ENCODE measurements at regions not wholly inside any gene's neighbourhood (a gene's known extent, or its start where the extent isn't known, plus 50 kb on each side); places are given as distances from the start of the nearest gene placed in this dataset.

DNA sequence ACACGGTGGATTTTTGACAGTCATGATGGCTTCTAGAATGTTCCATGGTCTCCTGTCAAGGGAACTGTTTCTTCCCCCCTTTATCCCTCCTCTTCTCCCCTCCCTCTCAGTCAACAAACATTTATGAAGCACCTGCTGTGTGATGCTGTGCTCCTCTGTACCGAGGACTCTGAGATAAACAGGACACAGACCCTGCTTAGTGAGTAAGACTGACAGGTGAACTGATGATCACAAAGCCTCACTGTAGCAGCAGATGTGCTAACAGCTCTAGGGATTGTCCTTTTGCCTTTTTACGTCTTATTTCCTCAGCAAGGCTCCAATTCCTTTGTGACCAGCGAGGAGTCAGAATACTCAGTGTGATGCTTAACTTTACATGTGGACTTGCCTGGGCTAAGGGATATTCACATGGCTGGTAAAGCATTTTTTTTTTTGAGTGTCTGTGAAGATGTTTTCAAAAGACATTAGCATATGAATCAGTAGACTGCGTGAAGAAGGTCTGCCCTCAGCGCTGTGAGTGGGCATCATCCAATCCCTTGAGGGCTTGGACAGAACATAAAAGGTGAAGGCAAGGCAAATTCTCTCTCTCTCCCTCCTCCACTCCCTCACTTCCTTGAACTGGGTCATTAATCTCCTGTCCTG, 170.1 kb downstream of the ADRA2A start:
- Mint-ChIP-seq H3K27me3 (ENCODE audit: insufficient read depth) (peaks cover 9% of the 10 kb centered on the region), H3K4me1 (ENCODE audit: low read depth) (no peaks in the 10 kb centered on the region), H3K27ac (no peak overlapping the region), H3K9me3 (no peaks in the 10 kb centered on the region), H3K36me3 (ENCODE audit: low read depth) (no peaks in the 10 kb centered on the region), H3K4me3 (no peak overlapping the region)
- no peak for DNase-seq (ENCODE audit: low spot score)
- intact Hi-C loops (cut with micrococcal nuclease): no loop called here

DNA sequence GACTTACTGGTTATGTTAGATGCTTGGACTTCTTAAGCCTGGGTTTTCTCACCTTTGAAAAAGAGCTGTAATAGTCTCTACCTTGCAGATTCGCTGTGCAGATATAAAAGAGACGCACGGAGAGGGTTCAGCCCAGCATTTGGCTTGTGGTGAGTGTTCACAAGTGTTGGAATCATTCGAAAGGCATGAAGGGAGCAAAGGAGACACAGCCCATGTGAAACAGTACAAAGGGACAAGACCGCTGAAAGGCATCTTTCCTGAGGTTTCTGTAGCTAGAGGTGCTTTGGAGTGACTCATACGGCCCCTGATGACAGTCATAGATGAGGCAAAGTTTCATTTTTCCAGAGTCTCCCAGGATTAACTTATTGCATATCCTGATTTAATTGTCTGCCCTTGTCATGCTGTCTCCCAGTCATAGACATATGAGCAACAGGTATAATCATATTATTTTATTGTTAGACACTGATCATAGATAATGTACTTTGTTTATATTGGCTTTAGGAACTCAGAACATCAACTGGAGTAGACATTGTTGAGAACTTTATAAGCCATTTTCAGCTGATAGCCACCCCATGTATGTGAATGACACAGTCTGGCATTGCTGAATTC, 171.1 kb downstream of the ADRA2A start:
- intact Hi-C loops (cut with micrococcal nuclease): no loop called here
- Mint-ChIP-seq H3K27me3 (ENCODE audit: insufficient read depth) (peaks cover 9% of the 10 kb centered on the region), H3K27ac (no peak overlapping the region), H3K4me3 (no peak overlapping the region), H3K4me1 (ENCODE audit: low read depth) (no peaks in the 10 kb centered on the region), H3K9me3 (no peaks in the 10 kb centered on the region), H3K36me3 (ENCODE audit: low read depth) (no peaks in the 10 kb centered on the region)
- no peak for DNase-seq (ENCODE audit: low spot score)

DNA sequence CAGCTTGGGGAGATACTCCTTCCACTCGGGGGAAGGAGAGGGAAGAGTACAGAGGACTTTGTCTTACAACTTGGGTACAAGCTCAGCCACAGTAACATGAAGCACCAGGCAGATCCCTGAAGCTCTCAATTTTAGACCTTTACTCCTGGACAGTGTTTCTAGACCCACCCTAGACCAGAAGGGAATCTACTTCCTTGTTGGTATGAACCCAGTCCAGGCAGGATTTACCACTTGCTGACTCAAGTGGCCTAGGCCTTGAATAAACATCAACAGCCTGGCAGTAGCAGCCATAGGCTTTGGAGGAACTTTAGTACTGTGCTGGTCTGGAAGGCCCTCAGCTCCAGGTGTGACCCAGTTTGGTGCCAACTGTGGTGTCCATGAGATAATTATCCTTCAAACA, 173.1 kb downstream of the ADRA2A start:
- Mint-ChIP-seq H3K27ac (no peak overlapping the region), H3K27me3 (ENCODE audit: insufficient read depth) (peaks cover 9% of the 10 kb centered on the region), H3K9me3 (no peaks in the 10 kb centered on the region), H3K4me1 (ENCODE audit: low read depth) (no peaks in the 10 kb centered on the region), H3K4me3 (no peak overlapping the region), H3K36me3 (ENCODE audit: low read depth) (no peaks in the 10 kb centered on the region)
- DNase-seq (ENCODE audit: low spot score): no peak
- intact Hi-C loops (cut with micrococcal nuclease): no loop called here

DNA sequence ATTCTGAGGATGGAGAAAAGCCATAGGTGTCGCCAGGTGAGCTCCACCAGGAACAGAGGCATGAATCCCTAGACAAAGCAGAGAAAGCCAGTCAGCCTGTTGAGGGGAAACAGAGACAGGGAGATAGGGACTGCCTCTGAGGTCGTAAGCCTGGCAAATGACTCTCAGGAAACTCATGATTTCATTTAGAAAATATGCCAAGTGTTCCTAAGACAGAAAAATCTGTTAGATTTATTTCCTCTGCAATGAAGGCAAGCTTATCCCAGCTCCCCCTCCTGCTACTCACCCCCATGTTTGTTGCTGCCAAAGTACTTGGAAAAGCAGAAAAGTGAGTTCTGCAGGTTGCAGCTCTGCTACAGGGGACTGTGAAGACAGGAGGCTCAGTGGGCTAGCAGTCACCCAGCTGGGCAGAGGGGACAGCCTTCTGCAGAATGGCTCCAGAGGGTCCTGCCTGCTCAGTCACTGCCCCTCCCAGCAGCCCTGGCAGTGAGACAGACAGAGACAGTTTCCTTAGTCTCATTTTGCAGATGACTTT, 184.3 kb downstream of the ADRA2A start:
- H3K36me3 Mint-ChIP-seq (ENCODE audit: low read depth): no peaks in the 10 kb centered on the region
- H3K27me3 Mint-ChIP-seq (ENCODE audit: insufficient read depth): peaks cover 2% of the 10 kb centered on the region
- H3K27ac Mint-ChIP-seq: no peak overlapping the region
- no peaks in the 10 kb centered on the region for H3K4me1 Mint-ChIP-seq (ENCODE audit: low read depth)
- intact Hi-C loops (cut with micrococcal nuclease): no loop called here
- H3K4me3 Mint-ChIP-seq: no peak overlapping the region
- DNase-seq (ENCODE audit: low spot score): no peak
- no peaks in the 10 kb centered on the region for H3K9me3 Mint-ChIP-seq

DNA sequence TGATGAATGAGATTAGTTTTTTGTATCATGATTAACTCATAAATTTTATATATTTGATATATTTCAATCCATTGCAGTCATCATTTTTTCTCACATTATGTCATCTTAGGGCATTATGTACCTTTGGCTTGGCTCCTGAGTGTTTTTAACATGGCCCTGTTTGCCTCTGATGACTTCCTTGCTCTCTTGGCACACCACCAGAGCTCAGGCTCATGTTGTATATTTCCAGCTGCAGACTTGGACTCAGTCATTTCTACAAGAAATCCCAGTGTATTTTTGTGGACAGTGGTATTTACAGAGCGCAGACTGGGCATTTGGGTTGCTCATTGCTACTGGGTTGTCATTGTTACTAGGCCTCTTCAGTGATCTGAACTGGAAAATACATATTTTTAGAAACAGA, 188.5 kb downstream of the ADRA2A start:
- H3K36me3 Mint-ChIP-seq (ENCODE audit: low read depth): no peaks in the 10 kb centered on the region
- H3K27me3 Mint-ChIP-seq (ENCODE audit: insufficient read depth): peaks cover 11% of the 10 kb centered on the region
- DNase-seq (ENCODE audit: low spot score): no peak
- H3K27ac Mint-ChIP-seq: no peak overlapping the region
- intact Hi-C loops (cut with micrococcal nuclease): no loop called here
- H3K4me3 Mint-ChIP-seq: no peak overlapping the region
- H3K9me3 Mint-ChIP-seq: no peaks in the 10 kb centered on the region
- no peaks in the 10 kb centered on the region for H3K4me1 Mint-ChIP-seq (ENCODE audit: low read depth)

DNA sequence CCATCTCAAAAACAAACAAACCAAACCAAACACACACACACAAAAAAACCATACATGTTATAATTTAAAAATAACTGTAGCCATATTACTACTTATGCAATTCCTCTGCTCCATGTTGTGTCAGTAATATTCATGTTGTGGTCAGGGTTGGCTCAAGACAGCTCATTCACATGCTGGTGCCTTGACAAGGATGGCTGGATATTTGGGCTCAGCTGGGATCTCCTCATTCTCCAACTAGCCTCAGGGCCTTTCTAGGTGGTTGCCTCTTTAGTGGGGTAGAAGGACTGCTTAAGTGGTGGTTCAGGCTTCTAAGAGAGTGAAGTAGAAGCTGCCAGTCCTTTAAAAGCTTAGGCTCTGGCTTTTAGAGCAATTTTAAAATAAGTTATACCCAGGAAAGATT, 189.3 kb downstream of the ADRA2A start:
- Mint-ChIP-seq H3K4me3 (no peak overlapping the region), H3K36me3 (ENCODE audit: low read depth) (no peaks in the 10 kb centered on the region), H3K27me3 (ENCODE audit: insufficient read depth) (peaks cover 11% of the 10 kb centered on the region), H3K4me1 (ENCODE audit: low read depth) (no peaks in the 10 kb centered on the region), H3K9me3 (no peaks in the 10 kb centered on the region), H3K27ac (no peak overlapping the region)
- DNase-seq (ENCODE audit: low spot score): no peak
- intact Hi-C loops (cut with micrococcal nuclease): no loop called here

DNA sequence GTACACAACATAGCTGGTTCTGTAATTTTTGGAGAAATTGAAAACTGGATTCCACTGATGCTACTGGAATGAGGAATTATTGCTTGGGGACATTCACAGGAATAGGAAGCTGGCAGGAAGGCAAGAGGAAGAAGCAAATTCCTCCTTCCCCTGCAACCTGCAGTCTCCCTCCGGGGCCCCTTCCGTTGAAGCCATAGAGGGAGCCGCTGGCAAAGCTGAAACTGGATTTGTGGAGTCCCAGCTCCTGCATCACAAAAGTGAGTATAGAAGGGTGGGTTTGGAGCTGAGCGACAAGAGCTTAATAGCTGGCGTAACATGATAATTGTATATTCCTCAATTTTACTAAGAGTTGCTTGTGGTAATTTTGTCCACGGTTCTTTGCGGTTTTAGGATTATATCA, 190.8 kb downstream of the ADRA2A start:
- H3K4me1 Mint-ChIP-seq (ENCODE audit: low read depth): no peaks in the 10 kb centered on the region
- no peak overlapping the region for H3K4me3 Mint-ChIP-seq
- peaks cover 11% of the 10 kb centered on the region for H3K27me3 Mint-ChIP-seq (ENCODE audit: insufficient read depth)
- no peak overlapping the region for H3K27ac Mint-ChIP-seq
- intact Hi-C loops (cut with micrococcal nuclease): no loop called here
- no peaks in the 10 kb centered on the region for H3K36me3 Mint-ChIP-seq (ENCODE audit: low read depth)
- DNase-seq (ENCODE audit: low spot score): no peak
- no peaks in the 10 kb centered on the region for H3K9me3 Mint-ChIP-seq

DNA sequence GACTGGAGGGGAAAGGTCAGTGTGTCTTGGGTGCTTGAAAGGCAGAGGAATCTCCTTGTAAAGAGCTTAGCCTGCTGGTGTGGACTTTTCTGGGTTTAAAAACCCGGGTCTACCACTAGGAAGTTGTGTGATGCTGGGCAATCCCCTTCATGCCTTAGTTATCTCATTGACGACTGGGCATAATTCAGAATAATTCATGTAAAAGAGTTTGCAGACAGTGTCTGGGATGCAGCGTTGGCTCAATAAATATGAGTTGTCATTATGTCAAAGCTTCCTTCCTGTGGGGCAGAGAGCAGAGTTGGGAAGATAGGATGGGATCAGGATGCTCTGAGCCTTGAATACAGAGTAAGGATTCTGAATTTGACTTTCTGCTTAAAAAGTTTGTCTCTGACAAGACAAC, 196.4 kb downstream of the ADRA2A start:
- no peaks in the 10 kb centered on the region for H3K4me1 Mint-ChIP-seq (ENCODE audit: low read depth)
- no peaks in the 10 kb centered on the region for H3K9me3 Mint-ChIP-seq
- no peak overlapping the region for H3K4me3 Mint-ChIP-seq
- no peaks in the 10 kb centered on the region for H3K36me3 Mint-ChIP-seq (ENCODE audit: low read depth)
- no peak for DNase-seq (ENCODE audit: low spot score)
- H3K27me3 Mint-ChIP-seq (ENCODE audit: insufficient read depth): peaks cover 4% of the 10 kb centered on the region
- intact Hi-C loops (cut with micrococcal nuclease): no loop called here
- H3K27ac Mint-ChIP-seq: no peak overlapping the region

DNA sequence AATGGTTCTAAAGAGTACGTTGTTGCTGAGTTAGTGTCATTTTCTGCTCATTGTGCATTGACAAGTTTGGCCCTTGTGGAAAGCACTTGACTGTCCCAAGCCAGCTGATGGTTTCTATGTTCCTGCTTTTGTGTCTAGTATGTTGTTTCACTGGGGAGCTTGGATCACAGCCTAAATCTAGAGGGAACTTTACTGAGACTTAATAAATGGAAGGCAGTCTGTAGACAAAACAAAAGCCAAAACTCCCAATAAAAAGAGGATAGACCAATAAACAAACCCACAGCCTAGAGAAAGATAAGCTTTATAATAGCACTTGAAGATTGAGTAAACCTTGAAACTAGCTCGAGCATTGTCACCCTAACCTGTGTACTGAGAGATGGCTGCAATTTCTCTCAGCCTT, 196.8 kb downstream of the ADRA2A start:
- peaks cover 2% of the 10 kb centered on the region for H3K27me3 Mint-ChIP-seq (ENCODE audit: insufficient read depth)
- H3K36me3 Mint-ChIP-seq (ENCODE audit: low read depth): no peaks in the 10 kb centered on the region
- DNase-seq (ENCODE audit: low spot score): no peak
- no peaks in the 10 kb centered on the region for H3K9me3 Mint-ChIP-seq
- intact Hi-C loops (cut with micrococcal nuclease): no loop called here
- no peaks in the 10 kb centered on the region for H3K4me1 Mint-ChIP-seq (ENCODE audit: low read depth)
- H3K27ac Mint-ChIP-seq: no peak overlapping the region
- no peak overlapping the region for H3K4me3 Mint-ChIP-seq

DNA sequence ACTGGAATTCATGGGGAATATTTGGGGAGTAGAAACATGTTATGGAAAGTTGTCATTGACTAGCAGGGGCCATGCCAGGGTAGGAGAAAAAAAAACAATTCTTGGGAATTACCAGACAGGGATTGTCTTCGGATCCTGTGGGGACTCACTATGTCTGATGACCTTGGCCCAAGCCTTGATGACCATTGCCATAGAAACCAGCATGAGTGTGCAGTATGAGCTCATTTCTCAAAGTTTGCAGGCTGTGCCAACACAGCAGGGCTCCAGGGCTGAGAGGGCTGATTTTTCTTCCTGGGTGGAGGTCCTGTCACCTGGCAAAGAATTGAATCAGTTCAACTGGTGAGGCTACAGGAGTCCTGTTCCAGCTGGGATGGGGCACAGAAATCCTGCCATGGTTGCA, 198.3 kb downstream of the ADRA2A start:
- no peak overlapping the region for H3K27ac Mint-ChIP-seq
- no peak for DNase-seq (ENCODE audit: low spot score)
- peaks cover 2% of the 10 kb centered on the region for H3K27me3 Mint-ChIP-seq (ENCODE audit: insufficient read depth)
- no peaks in the 10 kb centered on the region for H3K4me1 Mint-ChIP-seq (ENCODE audit: low read depth)
- H3K9me3 Mint-ChIP-seq: no peaks in the 10 kb centered on the region
- H3K36me3 Mint-ChIP-seq (ENCODE audit: low read depth): no peaks in the 10 kb centered on the region
- intact Hi-C loops (cut with micrococcal nuclease): no loop called here
- no peak overlapping the region for H3K4me3 Mint-ChIP-seq

DNA sequence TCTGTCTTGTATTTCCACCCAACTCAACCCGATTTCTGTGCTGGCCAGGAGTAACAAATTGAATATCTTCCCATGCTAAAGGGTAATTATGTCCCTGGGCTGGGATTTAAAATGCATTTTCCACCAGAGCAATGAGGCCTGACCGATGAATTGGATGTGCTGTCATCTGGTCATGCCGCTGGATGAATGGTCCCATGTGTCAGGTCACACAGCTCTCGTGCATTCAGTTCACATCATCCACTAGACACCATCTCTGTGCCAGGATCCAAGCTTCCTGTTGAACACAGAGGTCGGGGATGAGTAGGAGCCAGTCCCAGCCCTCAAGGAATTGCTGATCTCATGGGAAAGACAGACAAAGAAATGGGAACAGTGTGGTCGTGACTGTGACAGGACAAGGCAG, 200.8 kb downstream of the ADRA2A start:
- H3K27ac Mint-ChIP-seq: no peak overlapping the region
- DNase-seq (ENCODE audit: low spot score): no peak
- intact Hi-C loops (cut with micrococcal nuclease): no loop called here
- H3K4me1 Mint-ChIP-seq (ENCODE audit: low read depth): no peaks in the 10 kb centered on the region
- H3K27me3 Mint-ChIP-seq (ENCODE audit: insufficient read depth): peaks cover 2% of the 10 kb centered on the region
- H3K9me3 Mint-ChIP-seq: no peaks in the 10 kb centered on the region
- H3K36me3 Mint-ChIP-seq (ENCODE audit: low read depth): no peaks in the 10 kb centered on the region
- H3K4me3 Mint-ChIP-seq: no peak overlapping the region

DNA sequence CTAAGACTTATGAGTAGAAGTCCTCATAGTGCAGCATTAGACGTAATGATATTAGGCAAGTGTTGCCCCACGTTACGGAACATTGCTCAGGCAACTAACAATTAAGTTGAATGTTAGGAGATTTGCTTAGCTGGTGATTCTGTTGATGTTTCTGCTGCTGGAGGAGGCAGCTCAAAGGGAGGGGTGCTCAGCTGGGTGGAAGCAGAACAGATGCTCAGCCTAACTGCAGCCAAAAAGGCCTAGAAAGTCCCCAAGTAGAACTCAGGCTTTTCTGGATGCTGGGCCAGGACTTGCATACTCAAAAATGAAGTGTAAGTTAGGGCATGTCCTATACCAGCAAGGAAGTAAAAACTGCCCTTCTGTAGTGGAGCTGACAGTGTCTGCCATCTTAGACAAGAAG, 201.4 kb downstream of the ADRA2A start:
- Mint-ChIP-seq H3K27ac (no peak overlapping the region), H3K36me3 (ENCODE audit: low read depth) (no peaks in the 10 kb centered on the region)
- intact Hi-C loops (cut with micrococcal nuclease): no loop called here

DNA sequence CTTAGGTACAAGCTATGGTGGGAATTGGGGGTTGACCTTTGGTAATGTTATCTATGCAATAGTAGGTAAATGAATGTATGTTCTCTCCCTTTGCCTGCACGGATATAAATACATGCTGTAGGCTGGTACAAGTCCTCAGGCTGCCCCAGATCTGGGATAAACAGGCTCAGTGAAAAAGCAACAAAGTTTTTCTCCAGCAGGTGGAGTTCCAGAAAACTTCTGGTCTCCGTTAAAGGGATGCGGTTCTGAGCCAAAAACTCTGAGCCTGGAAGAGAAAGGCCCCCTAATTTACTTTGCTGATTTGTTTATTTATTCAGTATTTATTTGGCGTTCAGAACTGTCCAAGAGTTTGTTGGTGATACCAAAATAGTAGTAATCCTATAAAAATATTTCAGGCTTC, 204.7 kb downstream of the ADRA2A start:
- no peaks in the 10 kb centered on the region for H3K27me3 Mint-ChIP-seq (ENCODE audit: insufficient read depth)
- H3K36me3 Mint-ChIP-seq (ENCODE audit: low read depth): no peaks in the 10 kb centered on the region
- no peak for DNase-seq (ENCODE audit: low spot score)
- intact Hi-C loops (cut with micrococcal nuclease): no loop called here
- H3K9me3 Mint-ChIP-seq: no peaks in the 10 kb centered on the region
- H3K4me1 Mint-ChIP-seq (ENCODE audit: low read depth): no peaks in the 10 kb centered on the region
- H3K27ac Mint-ChIP-seq: no peak overlapping the region
- no peak overlapping the region for H3K4me3 Mint-ChIP-seq

More for the DNA sequence above, 201.4 kb downstream of the ADRA2A start:
- H3K9me3 Mint-ChIP-seq: no peaks in the 10 kb centered on the region
- H3K4me3 Mint-ChIP-seq: no peak overlapping the region
- DNase-seq (ENCODE audit: low spot score): no peak
- no peaks in the 10 kb centered on the region for H3K4me1 Mint-ChIP-seq (ENCODE audit: low read depth)
- H3K27me3 Mint-ChIP-seq (ENCODE audit: insufficient read depth): peaks cover 2% of the 10 kb centered on the region

DNA sequence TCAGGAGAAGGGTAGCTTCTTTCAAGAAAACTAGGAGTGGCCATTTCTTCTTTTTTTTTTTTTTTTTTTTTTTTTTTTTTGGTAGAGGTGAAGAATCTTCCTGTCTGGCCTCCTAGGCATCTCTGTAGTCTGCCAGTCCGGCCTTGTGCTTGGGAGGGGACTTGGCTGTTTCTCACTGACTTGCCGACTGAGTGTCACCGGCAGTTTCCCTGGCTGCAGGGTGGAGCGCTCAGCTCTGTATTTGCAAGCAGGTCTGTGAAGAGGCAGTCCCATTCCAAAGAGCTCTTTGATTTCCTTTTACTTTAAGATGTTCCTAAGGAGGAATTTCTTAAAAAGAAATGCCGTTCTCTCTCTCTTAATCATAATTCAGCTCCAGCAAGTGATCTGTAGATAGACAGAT, 212.6 kb downstream of the ADRA2A start:
- Mint-ChIP-seq H3K4me3 (no peak overlapping the region), H3K9me3 (no peaks in the 10 kb centered on the region), H3K27me3 (ENCODE audit: insufficient read depth) (peaks cover 4% of the 10 kb centered on the region), H3K4me1 (ENCODE audit: low read depth) (no peaks in the 10 kb centered on the region), H3K36me3 (ENCODE audit: low read depth) (no peaks in the 10 kb centered on the region), H3K27ac (no peak overlapping the region)
- DNase-seq (ENCODE audit: low spot score): no peak
- intact Hi-C loops (cut with micrococcal nuclease): no loop called here

Measured in activated T-helper 1 cell treated with anti-CD3 and anti-CD28 coated beads, Interleukin-12 subunit alpha, Interleukin-12 subunit beta, Interleukin-2, Interleukin-4 antibody, amounts not matched to agents 30 ng/mL and 10 ng/mL and 1 ng/mL, durations not matched to agents 14 hours and 24 hours and 36 hours (primary cell).